Stimulated activated naive CD8-positive, alpha-beta T cell treated with anti-CD3 and anti-CD28 coated beads, Interleukin-15, Interleukin-2, amounts not matched to agents 100 ng/mL and 50 ng/mL, for 24 hours (primary cell): ENCODE measurements at regions not wholly inside any gene's neighbourhood (a gene's known extent, or its start where the extent isn't known, plus 50 kb on each side); places are given as distances from the start of the nearest gene placed in this dataset.
"Not testable (repeated sequence)": the region's sequence is repeated elsewhere in the genome, so short reads cannot be mapped to it uniquely, and the experiment has no call there.

ENCODE experiments used
- H3K27ac Mint-ChIP-seq: one replicate; pipeline ENCODE4 v1.8.0; 2021; ENCODE audit warnings: mild to moderate bottlenecking, mixed read lengths
- H3K27me3 Mint-ChIP-seq: one replicate; pipeline ENCODE4 v1.8.0; 2021; ENCODE audit warnings: mixed read lengths
- H3K36me3 Mint-ChIP-seq: one replicate; pipeline ENCODE4 v1.8.0; 2021; ENCODE audit warnings: low read depth, mixed read lengths
- H3K4me1 Mint-ChIP-seq: one replicate; pipeline ENCODE4 v1.8.0; 2021; ENCODE audit warnings: low read depth, mixed read lengths
- H3K4me3 Mint-ChIP-seq: one replicate; pipeline ENCODE4 v1.8.0; 2021; ENCODE audit warnings: mild to moderate bottlenecking, mixed read lengths
- H3K9me3 Mint-ChIP-seq: one replicate; pipeline ENCODE4 v1.8.0; 2021; ENCODE audit warnings: mixed read lengths

GRCh38 chr16:16586969-16587368, 208.0 kb downstream of the NPIPA7 start:
- not testable (repeated sequence) for H3K27me3 Mint-ChIP-seq, H3K36me3 Mint-ChIP-seq, H3K4me3 Mint-ChIP-seq, H3K27ac Mint-ChIP-seq, H3K9me3 Mint-ChIP-seq, H3K4me1 Mint-ChIP-seq

GRCh38 chr16:16588436-16588835, 209.5 kb downstream of the NPIPA7 start:
- H3K36me3 Mint-ChIP-seq, H3K27me3 Mint-ChIP-seq, H3K27ac Mint-ChIP-seq, H3K4me1 Mint-ChIP-seq, H3K4me3 Mint-ChIP-seq, H3K9me3 Mint-ChIP-seq: not testable (repeated sequence)

- not testable (repeated sequence) for H3K9me3 Mint-ChIP-seq, H3K27me3 Mint-ChIP-seq, H3K27ac Mint-ChIP-seq, H3K4me3 Mint-ChIP-seq, H3K36me3 Mint-ChIP-seq, H3K4me1 Mint-ChIP-seq
Measured at GRCh38 chr16:16590654-16591318, 211.8 kb downstream of the NPIPA7 start.

- not testable (repeated sequence) for H3K27me3 Mint-ChIP-seq, H3K4me3 Mint-ChIP-seq, H3K9me3 Mint-ChIP-seq, H3K27ac Mint-ChIP-seq, H3K4me1 Mint-ChIP-seq, H3K36me3 Mint-ChIP-seq
Measured at GRCh38 chr16:16593156-16593863, 214.4 kb downstream of the NPIPA7 start.

- not testable (repeated sequence) for H3K27ac Mint-ChIP-seq, H3K9me3 Mint-ChIP-seq, H3K27me3 Mint-ChIP-seq, H3K4me3 Mint-ChIP-seq, H3K36me3 Mint-ChIP-seq, H3K4me1 Mint-ChIP-seq
Measured at GRCh38 chr16:16595029-16595718, 216.2 kb downstream of the NPIPA7 start.

- not testable (repeated sequence) for H3K4me3 Mint-ChIP-seq, H3K36me3 Mint-ChIP-seq, H3K9me3 Mint-ChIP-seq, H3K27me3 Mint-ChIP-seq, H3K4me1 Mint-ChIP-seq, H3K27ac Mint-ChIP-seq
Measured at GRCh38 chr16:16601239-16601638, 222.3 kb downstream of the NPIPA7 start.

GRCh38 chr16:16607401-16608082, 228.6 kb downstream of the NPIPA7 start:
- H3K4me1 Mint-ChIP-seq, H3K9me3 Mint-ChIP-seq, H3K36me3 Mint-ChIP-seq, H3K4me3 Mint-ChIP-seq, H3K27me3 Mint-ChIP-seq, H3K27ac Mint-ChIP-seq: not testable (repeated sequence)

GRCh38 chr16:16609627-16610026, 230.7 kb downstream of the NPIPA7 start:
- H3K36me3 Mint-ChIP-seq, H3K27ac Mint-ChIP-seq, H3K9me3 Mint-ChIP-seq, H3K4me1 Mint-ChIP-seq, H3K4me3 Mint-ChIP-seq, H3K27me3 Mint-ChIP-seq: not testable (repeated sequence)

GRCh38 chr16:16610389-16610967, 231.5 kb downstream of the NPIPA7 start:
- H3K36me3 Mint-ChIP-seq, H3K4me1 Mint-ChIP-seq, H3K27me3 Mint-ChIP-seq, H3K27ac Mint-ChIP-seq, H3K9me3 Mint-ChIP-seq, H3K4me3 Mint-ChIP-seq: not testable (repeated sequence)

- not testable (repeated sequence) for H3K9me3 Mint-ChIP-seq, H3K4me1 Mint-ChIP-seq, H3K27me3 Mint-ChIP-seq, H3K4me3 Mint-ChIP-seq, H3K36me3 Mint-ChIP-seq, H3K27ac Mint-ChIP-seq
Measured at GRCh38 chr16:16613212-16613611, 234.3 kb downstream of the NPIPA7 start.

- not testable (repeated sequence) for H3K27me3 Mint-ChIP-seq, H3K27ac Mint-ChIP-seq, H3K36me3 Mint-ChIP-seq, H3K4me1 Mint-ChIP-seq, H3K9me3 Mint-ChIP-seq, H3K4me3 Mint-ChIP-seq
Measured at GRCh38 chr16:16614484-16614883, 235.5 kb downstream of the NPIPA7 start.

GRCh38 chr16:16618963-16619465, 240.1 kb downstream of the NPIPA7 start:
- not testable (repeated sequence) for H3K9me3 Mint-ChIP-seq, H3K27ac Mint-ChIP-seq, H3K4me1 Mint-ChIP-seq, H3K27me3 Mint-ChIP-seq, H3K4me3 Mint-ChIP-seq, H3K36me3 Mint-ChIP-seq

- H3K9me3 Mint-ChIP-seq, H3K4me1 Mint-ChIP-seq, H3K27me3 Mint-ChIP-seq, H3K27ac Mint-ChIP-seq, H3K36me3 Mint-ChIP-seq, H3K4me3 Mint-ChIP-seq: not testable (repeated sequence)
Measured at GRCh38 chr16:16624367-16624766, 245.4 kb downstream of the NPIPA7 start.

- H3K9me3 Mint-ChIP-seq, H3K27ac Mint-ChIP-seq, H3K4me3 Mint-ChIP-seq, H3K4me1 Mint-ChIP-seq, H3K36me3 Mint-ChIP-seq, H3K27me3 Mint-ChIP-seq: not testable (repeated sequence)
Measured at GRCh38 chr16:16625140-16625539, 246.2 kb downstream of the NPIPA7 start.

GRCh38 chr16:16627865-16628264, 248.9 kb downstream of the NPIPA7 start:
- H3K27ac Mint-ChIP-seq, H3K27me3 Mint-ChIP-seq, H3K4me3 Mint-ChIP-seq, H3K4me1 Mint-ChIP-seq, H3K36me3 Mint-ChIP-seq, H3K9me3 Mint-ChIP-seq: not testable (repeated sequence)
